GM12873 (cell line): ENCODE measurements at regions not wholly inside any gene's neighbourhood (a gene's known extent, or its start where the extent isn't known, plus 50 kb on each side); places are given as distances from the start of the nearest gene placed in this dataset.

ENCODE experiments used
- TF ChIP-seq, protein P1 (sequence below): IDR thresholded peaks from 2 replicates; pipeline ENCODE4 v1.5.1; 2012; ENCODE audit warnings: low read depth, mild to moderate bottlenecking, moderate library complexity, low read length, control low read depth; ENCODE audit not compliant: insufficient read depth; ENCODE audit errors: missing control alignments

DNA sequence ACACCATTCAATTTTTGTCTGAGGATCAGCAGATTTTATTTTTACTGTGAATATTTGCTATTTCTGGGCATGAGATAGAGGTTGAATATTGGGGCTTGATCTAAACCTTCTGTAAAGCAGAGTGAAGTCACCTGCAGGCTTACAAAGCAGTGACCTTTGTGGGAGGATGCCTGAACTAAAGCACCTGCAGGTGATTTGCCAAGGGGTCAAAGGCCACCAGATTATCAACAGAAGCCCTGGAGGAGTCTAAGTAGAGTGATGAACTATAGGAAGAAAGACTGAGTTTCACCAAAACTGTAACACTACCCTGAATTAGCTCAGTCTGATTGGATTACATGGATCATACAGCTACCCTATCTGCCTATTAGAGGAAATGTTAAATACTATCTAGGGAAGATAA lies 144.3 kb upstream of the PRLR start:
- TF ChIP-seq, protein P1, sequence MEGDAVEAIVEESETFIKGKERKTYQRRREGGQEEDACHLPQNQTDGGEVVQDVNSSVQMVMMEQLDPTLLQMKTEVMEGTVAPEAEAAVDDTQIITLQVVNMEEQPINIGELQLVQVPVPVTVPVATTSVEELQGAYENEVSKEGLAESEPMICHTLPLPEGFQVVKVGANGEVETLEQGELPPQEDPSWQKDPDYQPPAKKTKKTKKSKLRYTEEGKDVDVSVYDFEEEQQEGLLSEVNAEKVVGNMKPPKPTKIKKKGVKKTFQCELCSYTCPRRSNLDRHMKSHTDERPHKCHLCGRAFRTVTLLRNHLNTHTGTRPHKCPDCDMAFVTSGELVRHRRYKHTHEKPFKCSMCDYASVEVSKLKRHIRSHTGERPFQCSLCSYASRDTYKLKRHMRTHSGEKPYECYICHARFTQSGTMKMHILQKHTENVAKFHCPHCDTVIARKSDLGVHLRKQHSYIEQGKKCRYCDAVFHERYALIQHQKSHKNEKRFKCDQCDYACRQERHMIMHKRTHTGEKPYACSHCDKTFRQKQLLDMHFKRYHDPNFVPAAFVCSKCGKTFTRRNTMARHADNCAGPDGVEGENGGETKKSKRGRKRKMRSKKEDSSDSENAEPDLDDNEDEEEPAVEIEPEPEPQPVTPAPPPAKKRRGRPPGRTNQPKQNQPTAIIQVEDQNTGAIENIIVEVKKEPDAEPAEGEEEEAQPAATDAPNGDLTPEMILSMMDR = no peak

GRCh38 chr5:35373249-35373648 lies 143.0 kb upstream of the PRLR start:
- TF ChIP-seq, protein P1 = no peak

DNA sequence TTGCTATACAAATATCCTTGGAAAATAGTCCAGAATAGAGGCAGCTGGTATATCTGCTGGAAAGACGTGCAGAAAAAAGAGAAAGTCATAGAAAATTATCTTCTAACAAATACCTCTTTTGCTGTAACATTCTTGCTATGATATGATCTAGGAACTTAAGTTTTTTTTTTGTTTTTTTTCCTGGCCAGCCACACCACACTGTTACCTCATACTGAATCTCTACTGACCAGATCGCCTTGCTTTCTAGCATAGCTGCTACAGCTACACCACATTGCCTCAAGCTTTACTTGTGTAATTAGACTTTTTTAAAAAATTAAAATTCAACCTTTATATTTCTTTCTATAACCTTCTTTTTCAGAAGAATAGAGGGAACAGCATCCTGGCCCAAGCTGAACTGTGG lies 142.2 kb upstream of the PRLR start:
- TF ChIP-seq, protein P1 = no peak

- TF ChIP-seq, protein P1 = no peak
Measured at GRCh38 chr5:35371951-35372426, 141.7 kb upstream of the PRLR start.

GRCh38 chr5:35370871-35371270 lies 140.6 kb upstream of the PRLR start:
- TF ChIP-seq, protein P1 = no peak

- TF ChIP-seq, protein P1 = no peak
Measured at GRCh38 chr5:35369965-35370790, 139.9 kb upstream of the PRLR start.

DNA sequence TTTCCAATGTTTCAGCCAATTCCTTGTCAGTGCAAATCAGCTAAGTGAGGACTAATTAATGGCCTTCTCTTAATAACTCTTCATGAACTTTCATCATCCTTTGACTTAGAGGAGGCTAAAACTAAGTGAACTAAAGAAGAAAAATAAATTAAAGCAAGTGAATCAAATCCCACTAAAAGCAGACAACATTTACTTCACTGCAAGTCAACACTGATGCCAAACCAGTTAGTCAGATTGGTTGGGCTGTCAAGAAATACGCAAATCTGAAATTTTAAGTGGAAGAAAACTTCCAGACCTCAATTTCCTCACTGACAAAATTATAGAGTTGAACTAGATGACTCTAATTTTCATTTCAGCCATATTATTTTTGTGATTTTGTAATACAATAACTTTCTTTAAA lies 137.2 kb upstream of the PRLR start:
- TF ChIP-seq, protein P1 = no peak
